Fibroblast of lung (primary cell): ENCODE measurements at regions not wholly inside any gene's neighbourhood (a gene's known extent, or its start where the extent isn't known, plus 50 kb on each side); places are given as distances from the start of the nearest gene placed in this dataset.

ENCODE experiments used
- EZH2 ChIP-seq: IDR thresholded peaks from 2 replicates; pipeline ENCODE4 v1.5.1; 2012; ENCODE audit warnings: low read length, control low read depth, mild to moderate bottlenecking; ENCODE audit errors: missing control alignments
- TF ChIP-seq, protein P1 (sequence below), 2 donors: IDR thresholded peaks in 1 of 2; conservative IDR thresholded peaks in 1 of 2; 1 replicate in 1 of 2; 2 replicates in 1 of 2; pipeline ENCODE4 v1.5.1; 2011 to 2012; ENCODE audit warnings: low read length in 2 of 2, control low read depth in 1 of 2, inconsistent platforms in 1 of 2, low read depth in 1 of 2, mild to moderate bottlenecking in 1 of 2

DNA sequence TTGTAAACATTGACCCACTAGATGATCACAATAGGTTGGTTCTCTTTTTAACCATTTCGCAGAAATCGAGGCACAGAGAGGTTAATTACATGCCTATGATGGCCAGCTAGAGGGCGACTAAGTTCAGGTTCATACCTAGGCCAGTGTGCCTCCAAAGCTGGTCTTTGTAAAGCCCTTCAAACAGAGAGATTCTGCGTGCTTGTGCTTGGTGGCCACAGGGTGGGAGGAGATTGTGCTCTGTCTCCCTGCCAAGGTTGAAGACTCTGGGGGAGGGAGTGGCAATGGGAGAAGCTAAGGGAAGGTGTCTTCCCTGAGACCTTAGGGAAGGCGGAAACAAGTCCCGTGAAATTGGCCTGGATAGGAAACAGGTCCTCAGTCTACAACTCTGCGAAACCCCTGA lies 59.1 kb upstream of the RBM15 start:
- TF ChIP-seq, protein P1, sequence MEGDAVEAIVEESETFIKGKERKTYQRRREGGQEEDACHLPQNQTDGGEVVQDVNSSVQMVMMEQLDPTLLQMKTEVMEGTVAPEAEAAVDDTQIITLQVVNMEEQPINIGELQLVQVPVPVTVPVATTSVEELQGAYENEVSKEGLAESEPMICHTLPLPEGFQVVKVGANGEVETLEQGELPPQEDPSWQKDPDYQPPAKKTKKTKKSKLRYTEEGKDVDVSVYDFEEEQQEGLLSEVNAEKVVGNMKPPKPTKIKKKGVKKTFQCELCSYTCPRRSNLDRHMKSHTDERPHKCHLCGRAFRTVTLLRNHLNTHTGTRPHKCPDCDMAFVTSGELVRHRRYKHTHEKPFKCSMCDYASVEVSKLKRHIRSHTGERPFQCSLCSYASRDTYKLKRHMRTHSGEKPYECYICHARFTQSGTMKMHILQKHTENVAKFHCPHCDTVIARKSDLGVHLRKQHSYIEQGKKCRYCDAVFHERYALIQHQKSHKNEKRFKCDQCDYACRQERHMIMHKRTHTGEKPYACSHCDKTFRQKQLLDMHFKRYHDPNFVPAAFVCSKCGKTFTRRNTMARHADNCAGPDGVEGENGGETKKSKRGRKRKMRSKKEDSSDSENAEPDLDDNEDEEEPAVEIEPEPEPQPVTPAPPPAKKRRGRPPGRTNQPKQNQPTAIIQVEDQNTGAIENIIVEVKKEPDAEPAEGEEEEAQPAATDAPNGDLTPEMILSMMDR (conservative IDR thresholded peaks at IDR 0.05 in 1 of 2, IDR thresholded peaks at IDR 0.05 in 1 of 2; ENCODE audit: low read depth in 1 of 2, low read length in 2 of 2) = no peak
- TF ChIP-seq EZH2 = no peak
